ENCODE measurements at regions not wholly inside any gene's neighbourhood (a gene's known extent, or its start where the extent isn't known, plus 50 kb on each side); places are given as distances from the start of the nearest gene placed in this dataset.
"Not testable (repeated sequence)": the region's sequence is repeated elsewhere in the genome, so short reads cannot be mapped to it uniquely, and the experiment has no call there.

DNA sequence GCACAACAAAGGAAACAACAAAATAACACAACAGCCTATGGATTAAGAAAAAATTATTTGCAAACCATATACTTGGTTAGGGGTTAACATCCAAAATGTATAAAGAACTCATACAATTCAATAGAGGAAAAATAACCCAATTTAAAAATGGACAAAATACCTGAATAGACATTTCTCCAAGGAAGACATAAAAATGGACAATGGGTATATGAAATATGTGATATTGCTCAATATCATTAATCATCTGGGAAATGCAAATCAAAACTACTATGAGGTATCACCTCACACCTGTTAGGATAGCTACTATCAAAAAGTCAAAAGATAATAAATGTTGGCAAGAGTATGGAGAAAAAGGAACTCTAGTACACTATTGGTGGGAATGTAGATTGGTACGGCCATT lies 71.0 kb upstream of the THRB start:
- no peak for DNase-seq
- Histone ChIP-seq H3K9me3 (no peaks in the 10 kb centered on the region), H3K4me1 (ENCODE audit: low read depth) (no peaks in the 10 kb centered on the region), H3K36me3 (ENCODE audit: low read depth) (no peaks in the 10 kb centered on the region), H3K4me3 (no peak overlapping the region)
- no peak for ATAC-seq
- TF ChIP-seq, protein P1, sequence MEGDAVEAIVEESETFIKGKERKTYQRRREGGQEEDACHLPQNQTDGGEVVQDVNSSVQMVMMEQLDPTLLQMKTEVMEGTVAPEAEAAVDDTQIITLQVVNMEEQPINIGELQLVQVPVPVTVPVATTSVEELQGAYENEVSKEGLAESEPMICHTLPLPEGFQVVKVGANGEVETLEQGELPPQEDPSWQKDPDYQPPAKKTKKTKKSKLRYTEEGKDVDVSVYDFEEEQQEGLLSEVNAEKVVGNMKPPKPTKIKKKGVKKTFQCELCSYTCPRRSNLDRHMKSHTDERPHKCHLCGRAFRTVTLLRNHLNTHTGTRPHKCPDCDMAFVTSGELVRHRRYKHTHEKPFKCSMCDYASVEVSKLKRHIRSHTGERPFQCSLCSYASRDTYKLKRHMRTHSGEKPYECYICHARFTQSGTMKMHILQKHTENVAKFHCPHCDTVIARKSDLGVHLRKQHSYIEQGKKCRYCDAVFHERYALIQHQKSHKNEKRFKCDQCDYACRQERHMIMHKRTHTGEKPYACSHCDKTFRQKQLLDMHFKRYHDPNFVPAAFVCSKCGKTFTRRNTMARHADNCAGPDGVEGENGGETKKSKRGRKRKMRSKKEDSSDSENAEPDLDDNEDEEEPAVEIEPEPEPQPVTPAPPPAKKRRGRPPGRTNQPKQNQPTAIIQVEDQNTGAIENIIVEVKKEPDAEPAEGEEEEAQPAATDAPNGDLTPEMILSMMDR (IDR thresholded peaks at IDR 0.05): no peak
- intact Hi-C loops (cut with DNase I, micrococcal nuclease): no loop called here

DNA sequence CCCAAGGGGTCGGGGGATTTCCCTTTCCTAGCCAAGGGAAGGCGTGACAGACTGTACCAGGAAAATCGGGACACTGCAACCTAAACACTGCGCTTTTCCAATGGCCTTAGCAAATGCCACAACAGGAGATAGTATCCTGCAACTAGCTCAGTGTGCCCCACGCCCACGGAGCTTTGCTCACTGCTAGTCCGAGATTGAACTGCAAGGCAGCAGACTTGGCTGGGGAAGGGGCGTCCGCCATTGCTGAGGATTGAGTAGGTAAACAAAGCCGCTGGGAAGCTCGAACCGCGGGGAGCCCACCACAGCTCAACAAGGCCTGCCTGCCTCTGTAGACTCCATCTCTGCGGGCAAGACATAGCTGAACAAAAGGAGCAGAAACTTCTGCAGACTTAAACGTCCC lies 72.3 kb upstream of the THRB start:
- intact Hi-C loops (cut with DNase I, micrococcal nuclease): no loop called here
- DNase-seq: no peak
- no peak overlapping the region for H3K4me3 ChIP-seq
- H3K36me3 ChIP-seq (ENCODE audit: low read depth): no peaks in the 10 kb centered on the region
- H3K9me3 ChIP-seq: no peaks in the 10 kb centered on the region
- no peak for ATAC-seq
- TF ChIP-seq, protein P1 (IDR thresholded peaks at IDR 0.05): no peak
- H3K4me1 ChIP-seq (ENCODE audit: low read depth): no peaks in the 10 kb centered on the region

DNA sequence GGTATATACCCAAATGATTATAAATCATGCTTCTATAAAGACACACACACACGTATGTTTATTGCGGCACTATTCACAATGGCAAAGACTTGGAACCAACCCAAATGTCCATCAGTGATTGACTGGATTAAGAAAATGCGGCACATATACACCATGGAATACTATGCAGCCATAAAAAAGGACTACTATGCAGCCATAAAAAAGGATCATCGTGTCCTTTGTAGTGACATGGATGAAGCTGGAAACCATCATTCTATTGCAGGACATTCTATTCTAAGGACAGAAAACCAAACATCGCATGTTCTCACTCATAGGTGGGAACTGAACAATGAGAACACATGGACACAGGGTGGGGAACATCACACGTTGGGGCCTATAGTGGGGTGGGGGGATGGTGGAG lies 77.8 kb upstream of the THRB start:
- H3K4me1 ChIP-seq (ENCODE audit: low read depth); DNase-seq; H3K4me3 ChIP-seq; H3K9me3 ChIP-seq; ATAC-seq; H3K36me3 ChIP-seq (ENCODE audit: low read depth); intact Hi-C loops (cut with DNase I, micrococcal nuclease): not testable (repeated sequence)

DNA sequence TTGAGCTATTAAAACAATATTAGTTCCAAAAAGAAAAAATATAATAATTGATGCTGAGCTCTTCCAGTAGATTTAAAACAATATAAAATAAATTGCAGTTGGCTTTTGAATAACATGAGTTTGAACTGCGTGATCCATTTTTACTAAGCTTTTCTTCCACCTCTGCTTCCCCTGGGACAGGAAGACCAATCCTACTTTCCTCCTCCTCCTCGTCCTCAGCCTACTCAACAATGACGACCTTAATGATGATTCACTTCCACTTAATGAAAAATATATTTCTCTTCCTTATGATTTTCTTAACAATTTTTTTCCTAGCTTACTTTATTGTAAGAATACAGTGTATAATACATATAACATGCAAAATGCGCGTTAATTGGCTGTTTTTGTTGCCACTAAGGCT lies 78.9 kb upstream of the THRB start:
- Histone ChIP-seq H3K9me3 (no peaks in the 10 kb centered on the region), H3K4me1 (ENCODE audit: low read depth) (no peaks in the 10 kb centered on the region), H3K36me3 (ENCODE audit: low read depth) (no peaks in the 10 kb centered on the region), H3K4me3 (no peak overlapping the region)
- intact Hi-C loops (cut with DNase I, micrococcal nuclease): no loop called here
- DNase-seq (no peak), ATAC-seq (no peak)
- TF ChIP-seq, protein P1 (IDR thresholded peaks at IDR 0.05): no peak

DNA sequence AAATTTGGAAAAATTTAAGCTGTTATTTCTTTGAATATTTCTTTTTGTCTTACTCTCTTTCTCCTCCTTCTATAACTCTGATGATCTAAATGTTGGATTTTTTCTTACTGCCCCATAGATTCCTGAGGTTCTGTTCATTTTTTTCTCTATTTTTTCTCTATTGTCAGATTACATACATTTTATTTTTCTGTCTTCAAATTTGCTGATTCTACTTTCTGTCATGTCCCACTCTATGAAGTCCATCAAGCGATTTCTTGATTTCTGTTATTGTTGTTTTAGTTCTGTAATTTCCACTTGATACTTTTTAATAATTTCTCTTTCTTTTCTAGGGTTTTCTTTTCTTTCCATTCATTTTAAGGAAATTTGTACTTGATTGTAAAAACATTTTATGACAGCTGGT lies 83.7 kb upstream of the THRB start:
- H3K4me1 ChIP-seq (ENCODE audit: low read depth): no peaks in the 10 kb centered on the region
- intact Hi-C loops (cut with DNase I, micrococcal nuclease): no loop called here
- TF ChIP-seq, protein P1 (IDR thresholded peaks at IDR 0.05): no peak
- ATAC-seq (no peak), DNase-seq (no peak)
- H3K9me3 ChIP-seq: no peaks in the 10 kb centered on the region
- no peaks in the 10 kb centered on the region for H3K36me3 ChIP-seq (ENCODE audit: low read depth)
- H3K4me3 ChIP-seq: no peak overlapping the region

DNA sequence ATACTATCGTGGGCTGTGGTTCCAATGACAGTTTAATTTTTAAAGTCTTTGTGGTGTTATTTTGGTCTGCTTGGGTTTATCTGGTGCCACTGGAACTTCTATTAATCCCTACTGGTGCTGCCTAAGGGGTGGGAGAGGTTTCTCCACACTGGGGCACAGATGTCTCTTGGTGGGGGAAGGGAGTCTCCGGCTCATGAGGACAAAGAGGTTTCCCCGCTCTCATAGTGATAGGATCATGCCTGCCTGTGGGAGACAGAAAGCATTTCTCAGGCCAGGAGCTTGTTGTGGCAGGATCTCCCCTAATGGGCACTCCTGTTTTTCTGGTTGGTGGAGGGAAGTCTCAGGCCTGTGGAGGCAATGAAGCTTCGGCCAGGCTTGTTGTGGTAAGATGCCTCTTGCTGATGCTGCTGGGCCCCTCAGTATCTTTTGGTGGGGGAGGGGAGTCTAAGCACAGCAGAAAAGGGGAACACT lies 84.3 kb upstream of the THRB start:
- intact Hi-C loops (cut with DNase I, micrococcal nuclease): no loop called here
- ATAC-seq: no peak
- DNase-seq: no peak
- H3K4me3 ChIP-seq: no peak overlapping the region
- TF ChIP-seq, protein P1 (IDR thresholded peaks at IDR 0.05): no peak
- no peaks in the 10 kb centered on the region for H3K36me3 ChIP-seq (ENCODE audit: low read depth)
- H3K9me3 ChIP-seq: no peaks in the 10 kb centered on the region
- H3K4me1 ChIP-seq (ENCODE audit: low read depth): no peaks in the 10 kb centered on the region

Data from mucosa of descending colon (tissue), 3 donors.